MG63 (cell line): ENCODE measurements at regions not wholly inside any gene's neighbourhood (a gene's known extent, or its start where the extent isn't known, plus 50 kb on each side); places are given as distances from the start of the nearest gene placed in this dataset.

Experiments
- DNase-seq: peaks from one replicate; pipeline ENCODE4 v3.0.0-alpha.2; 2020
- H3K27me3 ChIP-seq: fragments of 250-450 bp; sonication (Bioruptor Pico); 2 replicates; pipeline ENCODE4 v1.5.1; 2020; ENCODE audit warnings: mild to moderate bottlenecking, moderate library complexity
- H3K36me3 ChIP-seq: fragments of 250-450 bp; sonication (Bioruptor Pico); 2 replicates; pipeline ENCODE4 v1.5.1; 2020; ENCODE audit warnings: mild to moderate bottlenecking, moderate library complexity
- H3K4me3 ChIP-seq: fragments of 250-450 bp; sonication (Bioruptor Pico); 2 replicates; pipeline ENCODE4 v1.5.1; 2020; ENCODE audit warnings: mild to moderate bottlenecking, moderate library complexity
- H3K9me3 ChIP-seq: fragments of 250-450 bp; sonication (Bioruptor Pico); 2 replicates; pipeline ENCODE4 v1.5.1; 2020; ENCODE audit warnings: mild to moderate bottlenecking, moderate library complexity

GRCh38 chr10:55404094-55404493 lies 603.1 kb upstream of the PCDH15 start:
- no peak for DNase-seq
- Histone ChIP-seq H3K9me3 (no peaks in the 10 kb centered on the region), H3K27me3 (no peaks in the 10 kb centered on the region), H3K36me3 (no peaks in the 10 kb centered on the region), H3K4me3 (no peak overlapping the region)

- DNase-seq, result peak; percentile 19
- no peaks in the 10 kb centered on the region for H3K36me3 ChIP-seq
- no peaks in the 10 kb centered on the region for H3K27me3 ChIP-seq
- no peak overlapping the region for H3K4me3 ChIP-seq
- H3K9me3 ChIP-seq, result no peaks in the 10 kb centered on the region
Measured at GRCh38 chr10:55400075-55400849, 599.2 kb upstream of the PCDH15 start.

- DNase-seq, result no peak
- no peak overlapping the region for H3K4me3 ChIP-seq
- H3K27me3 ChIP-seq, result no peaks in the 10 kb centered on the region
- no peaks in the 10 kb centered on the region for H3K36me3 ChIP-seq
- H3K9me3 ChIP-seq, result no peaks in the 10 kb centered on the region
Measured at GRCh38 chr10:55398497-55398882, 597.5 kb upstream of the PCDH15 start.

- no peak overlapping the region for H3K4me3 ChIP-seq
- no peaks in the 10 kb centered on the region for H3K36me3 ChIP-seq
- H3K27me3 ChIP-seq, result no peaks in the 10 kb centered on the region
- no peaks in the 10 kb centered on the region for H3K9me3 ChIP-seq
- no peak for DNase-seq
Measured at GRCh38 chr10:55397777-55398496, 596.9 kb upstream of the PCDH15 start.

GRCh38 chr10:55378196-55378595 lies 577.2 kb upstream of the PCDH15 start:
- no peaks in the 10 kb centered on the region for H3K9me3 ChIP-seq
- no peak overlapping the region for H3K4me3 ChIP-seq
- H3K36me3 ChIP-seq, result no peaks in the 10 kb centered on the region
- DNase-seq, result no peak
- H3K27me3 ChIP-seq, result no peaks in the 10 kb centered on the region

- Histone ChIP-seq H3K36me3 (no peaks in the 10 kb centered on the region), H3K9me3 (no peaks in the 10 kb centered on the region), H3K4me3 (no peak overlapping the region), H3K27me3 (no peaks in the 10 kb centered on the region)
- no peak for DNase-seq
Measured at GRCh38 chr10:55374917-55375316, 573.9 kb upstream of the PCDH15 start.

- DNase-seq, result no peak
- Histone ChIP-seq H3K27me3 (no peaks in the 10 kb centered on the region), H3K36me3 (no peaks in the 10 kb centered on the region), H3K9me3 (no peaks in the 10 kb centered on the region), H3K4me3 (no peak overlapping the region)
Measured at GRCh38 chr10:55374060-55374459, 573.0 kb upstream of the PCDH15 start.

- no peaks in the 10 kb centered on the region for H3K36me3 ChIP-seq
- no peaks in the 10 kb centered on the region for H3K9me3 ChIP-seq
- H3K27me3 ChIP-seq, result no peaks in the 10 kb centered on the region
- no peak overlapping the region for H3K4me3 ChIP-seq
- no peak for DNase-seq
Measured at GRCh38 chr10:55369670-55370420, 568.8 kb upstream of the PCDH15 start.

- no peaks in the 10 kb centered on the region for H3K27me3 ChIP-seq
- H3K4me3 ChIP-seq, result no peak overlapping the region
- H3K36me3 ChIP-seq, result no peaks in the 10 kb centered on the region
- DNase-seq, result no peak
- no peaks in the 10 kb centered on the region for H3K9me3 ChIP-seq
Measured at GRCh38 chr10:55368467-55368866, 567.4 kb upstream of the PCDH15 start.

- H3K36me3 ChIP-seq, result no peaks in the 10 kb centered on the region
- no peaks in the 10 kb centered on the region for H3K27me3 ChIP-seq
- H3K4me3 ChIP-seq, result no peak overlapping the region
- H3K9me3 ChIP-seq, result no peaks in the 10 kb centered on the region
- no peak for DNase-seq
Measured at GRCh38 chr10:55367555-55367954, 566.5 kb upstream of the PCDH15 start.

- H3K27me3 ChIP-seq, result no peaks in the 10 kb centered on the region
- H3K9me3 ChIP-seq, result no peaks in the 10 kb centered on the region
- H3K4me3 ChIP-seq, result no peak overlapping the region
- no peak for DNase-seq
- H3K36me3 ChIP-seq, result no peaks in the 10 kb centered on the region
Measured at GRCh38 chr10:55358539-55358938, 557.5 kb upstream of the PCDH15 start.

GRCh38 chr10:55353414-55353813 lies 552.4 kb upstream of the PCDH15 start:
- Histone ChIP-seq H3K36me3 (no peaks in the 10 kb centered on the region), H3K9me3 (no peaks in the 10 kb centered on the region), H3K27me3 (no peaks in the 10 kb centered on the region), H3K4me3 (no peak overlapping the region)
- no peak for DNase-seq

GRCh38 chr10:55351431-55351830 lies 550.4 kb upstream of the PCDH15 start:
- H3K36me3 ChIP-seq, result no peaks in the 10 kb centered on the region
- H3K4me3 ChIP-seq, result no peak overlapping the region
- no peaks in the 10 kb centered on the region for H3K9me3 ChIP-seq
- no peak for DNase-seq
- H3K27me3 ChIP-seq, result no peaks in the 10 kb centered on the region

GRCh38 chr10:55348534-55348933 lies 547.5 kb upstream of the PCDH15 start:
- Histone ChIP-seq H3K36me3 (no peaks in the 10 kb centered on the region), H3K27me3 (no peaks in the 10 kb centered on the region), H3K4me3 (no peak overlapping the region), H3K9me3 (no peaks in the 10 kb centered on the region)
- DNase-seq, result no peak

GRCh38 chr10:55330486-55330885 lies 529.5 kb upstream of the PCDH15 start:
- Histone ChIP-seq H3K4me3 (no peak overlapping the region), H3K27me3 (no peaks in the 10 kb centered on the region), H3K9me3 (no peaks in the 10 kb centered on the region), H3K36me3 (no peaks in the 10 kb centered on the region)
- DNase-seq, result no peak

- no peak for DNase-seq
- no peaks in the 10 kb centered on the region for H3K9me3 ChIP-seq
- no peaks in the 10 kb centered on the region for H3K27me3 ChIP-seq
- no peaks in the 10 kb centered on the region for H3K36me3 ChIP-seq
- no peak overlapping the region for H3K4me3 ChIP-seq
Measured at GRCh38 chr10:55329796-55330195, 528.8 kb upstream of the PCDH15 start.

GRCh38 chr10:55320187-55320700 lies 519.2 kb upstream of the PCDH15 start:
- Histone ChIP-seq H3K4me3 (no peak overlapping the region), H3K36me3 (no peaks in the 10 kb centered on the region), H3K9me3 (no peaks in the 10 kb centered on the region), H3K27me3 (no peaks in the 10 kb centered on the region)
- DNase-seq, result no peak
